PFSK-1 (cell line): ENCODE measurements at regions not wholly inside any gene's neighbourhood (a gene's known extent, or its start where the extent isn't known, plus 50 kb on each side); places are given as distances from the start of the nearest gene placed in this dataset.

Experiments used
- FOXP2 ChIP-seq: optimal IDR thresholded peaks from 2 replicates; pipeline ENCODE3; 2011; ENCODE audit warnings: borderline replicate concordance, control low read depth, inconsistent platforms; ENCODE audit not compliant: insufficient read depth; ENCODE audit errors: extremely low read length, extremely low read depth
- POLR2AphosphoS5 ChIP-seq: IDR thresholded peaks from 2 replicates; pipeline ENCODE4 v1.6.1; 2012; ENCODE audit warnings: low read depth, mild to moderate bottlenecking, control low read depth, low read length, moderate library complexity
- SIN3A ChIP-seq: IDR thresholded peaks from 2 replicates; pipeline ENCODE4 v1.6.1; 2012; ENCODE audit warnings: mild to moderate bottlenecking, low read length, moderate library complexity, borderline replicate concordance; ENCODE audit not compliant: insufficient read depth
- TAF1 ChIP-seq: IDR thresholded peaks from 2 replicates; pipeline ENCODE4 v1.6.1; 2012; ENCODE audit warnings: low read length, control low read depth, borderline replicate concordance; ENCODE audit not compliant: insufficient read depth
- TF ChIP-seq, protein P1 (sequence below), 2 experiments: IDR thresholded peaks; 2 replicates each; pipeline versions ENCODE4 v1.6.1 to v1.8.0; 2011 to 2012; ENCODE audit warnings: low read depth in 2 of 2, low read length in 2 of 2, control low read depth in 1 of 2, inconsistent platforms in 1 of 2, mild to moderate bottlenecking in 1 of 2, moderate library complexity in 1 of 2; ENCODE audit not compliant: insufficient read depth in 1 of 2

DNA sequence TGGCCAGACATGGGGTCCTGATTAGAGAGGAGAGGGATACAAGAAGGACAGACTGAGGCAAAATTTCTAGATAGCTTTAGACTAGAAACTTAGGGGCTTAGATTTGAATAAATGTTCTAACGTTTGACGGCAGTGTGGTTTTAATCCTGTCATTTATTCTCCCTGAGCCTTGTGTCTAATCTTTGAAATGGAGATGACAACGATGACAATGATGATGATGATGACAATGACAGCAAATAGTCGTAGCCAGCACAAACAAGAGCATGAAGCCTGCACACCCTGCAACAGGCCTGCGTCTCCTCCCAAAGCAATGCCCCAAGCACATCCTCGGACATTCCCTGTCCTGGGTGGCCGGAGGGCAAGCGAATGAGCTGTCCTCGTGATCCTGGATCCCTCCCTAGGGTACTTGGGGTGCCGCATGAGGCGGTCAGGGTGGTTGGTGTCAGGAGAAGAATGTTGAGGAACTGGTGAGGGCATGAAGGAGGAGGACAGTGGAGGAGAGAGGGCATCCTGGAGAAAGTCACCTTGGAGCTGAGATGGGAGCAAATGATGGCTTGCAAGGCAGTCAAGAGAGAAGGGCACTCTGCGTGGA lies 502.1 kb upstream of the B3GAT1 start:
- TF ChIP-seq TAF1 (no peak), POLR2AphosphoS5 (no peak), FOXP2 (no peak), SIN3A (no peak)
- TF ChIP-seq, protein P1, sequence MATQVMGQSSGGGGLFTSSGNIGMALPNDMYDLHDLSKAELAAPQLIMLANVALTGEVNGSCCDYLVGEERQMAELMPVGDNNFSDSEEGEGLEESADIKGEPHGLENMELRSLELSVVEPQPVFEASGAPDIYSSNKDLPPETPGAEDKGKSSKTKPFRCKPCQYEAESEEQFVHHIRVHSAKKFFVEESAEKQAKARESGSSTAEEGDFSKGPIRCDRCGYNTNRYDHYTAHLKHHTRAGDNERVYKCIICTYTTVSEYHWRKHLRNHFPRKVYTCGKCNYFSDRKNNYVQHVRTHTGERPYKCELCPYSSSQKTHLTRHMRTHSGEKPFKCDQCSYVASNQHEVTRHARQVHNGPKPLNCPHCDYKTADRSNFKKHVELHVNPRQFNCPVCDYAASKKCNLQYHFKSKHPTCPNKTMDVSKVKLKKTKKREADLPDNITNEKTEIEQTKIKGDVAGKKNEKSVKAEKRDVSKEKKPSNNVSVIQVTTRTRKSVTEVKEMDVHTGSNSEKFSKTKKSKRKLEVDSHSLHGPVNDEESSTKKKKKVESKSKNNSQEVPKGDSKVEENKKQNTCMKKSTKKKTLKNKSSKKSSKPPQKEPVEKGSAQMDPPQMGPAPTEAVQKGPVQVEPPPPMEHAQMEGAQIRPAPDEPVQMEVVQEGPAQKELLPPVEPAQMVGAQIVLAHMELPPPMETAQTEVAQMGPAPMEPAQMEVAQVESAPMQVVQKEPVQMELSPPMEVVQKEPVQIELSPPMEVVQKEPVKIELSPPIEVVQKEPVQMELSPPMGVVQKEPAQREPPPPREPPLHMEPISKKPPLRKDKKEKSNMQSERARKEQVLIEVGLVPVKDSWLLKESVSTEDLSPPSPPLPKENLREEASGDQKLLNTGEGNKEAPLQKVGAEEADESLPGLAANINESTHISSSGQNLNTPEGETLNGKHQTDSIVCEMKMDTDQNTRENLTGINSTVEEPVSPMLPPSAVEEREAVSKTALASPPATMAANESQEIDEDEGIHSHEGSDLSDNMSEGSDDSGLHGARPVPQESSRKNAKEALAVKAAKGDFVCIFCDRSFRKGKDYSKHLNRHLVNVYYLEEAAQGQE (IDR thresholded peaks at IDR 0.05; ENCODE audit: insufficient read depth in 1 of 2, low read depth in 2 of 2, low read length in 2 of 2): no peak

DNA sequence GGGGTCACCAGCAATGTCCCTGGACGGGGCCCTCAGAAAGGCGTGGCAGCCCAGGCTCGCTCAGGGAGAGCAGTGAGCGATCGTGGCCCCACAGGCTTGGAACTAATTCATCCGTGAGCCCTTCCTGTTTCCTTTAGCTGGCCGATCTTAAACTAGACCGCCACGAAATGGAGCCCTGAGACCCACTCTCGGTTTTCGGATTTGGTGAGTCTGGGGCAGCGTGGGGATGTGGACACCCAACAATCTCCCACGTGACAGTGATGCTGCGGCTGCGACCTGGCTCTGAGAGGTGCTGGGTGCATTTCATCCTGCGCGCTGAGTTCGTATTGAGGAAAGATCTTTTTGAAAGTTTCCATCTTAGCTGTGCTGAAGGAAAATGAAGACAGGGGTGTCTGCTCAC lies 501.3 kb upstream of the B3GAT1 start:
- TF ChIP-seq, protein P1 (IDR thresholded peaks at IDR 0.05; ENCODE audit: insufficient read depth in 1 of 2, low read depth in 2 of 2, low read length in 2 of 2): no peak
- TF ChIP-seq FOXP2 (no peak), SIN3A (no peak), POLR2AphosphoS5 (no peak), TAF1 (no peak)

DNA sequence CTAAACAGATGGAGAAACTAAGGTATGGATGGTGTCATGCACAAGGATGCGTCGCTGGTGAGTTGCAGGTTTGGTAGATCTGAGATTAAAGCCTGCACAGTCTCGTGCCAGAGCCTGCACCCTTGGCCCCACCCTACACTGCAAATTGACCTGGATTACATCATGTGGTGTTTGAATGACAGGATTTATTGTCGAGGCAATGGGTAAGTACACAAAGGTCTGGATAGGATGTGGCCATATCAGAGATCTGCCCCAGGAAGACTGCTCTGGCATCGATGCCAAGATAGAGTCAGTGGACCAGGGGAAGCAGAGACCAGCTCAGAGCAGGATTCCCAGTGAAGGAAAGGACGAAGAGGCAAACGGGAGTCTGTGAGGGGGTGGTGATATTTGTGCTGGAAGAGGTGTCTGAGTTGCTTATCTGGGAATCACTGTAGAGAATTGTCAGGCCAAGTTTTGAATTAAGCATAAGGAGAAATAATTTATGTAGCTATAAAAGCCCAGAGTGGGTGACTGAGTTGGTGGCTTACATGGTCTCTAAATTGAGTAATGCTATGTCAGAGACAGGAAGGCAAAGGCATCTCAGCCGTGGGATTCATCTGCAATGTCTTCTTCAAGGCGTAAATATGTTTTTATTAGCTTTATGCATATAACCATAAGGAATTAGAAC lies 499.6 kb upstream of the B3GAT1 start:
- TF ChIP-seq FOXP2: no peak
- no peak for TF ChIP-seq POLR2AphosphoS5
- TF ChIP-seq, protein P1 (IDR thresholded peaks at IDR 0.05; ENCODE audit: insufficient read depth in 1 of 2, low read depth in 2 of 2, low read length in 2 of 2): no peak
- TF ChIP-seq TAF1: no peak
- TF ChIP-seq SIN3A: no peak

DNA sequence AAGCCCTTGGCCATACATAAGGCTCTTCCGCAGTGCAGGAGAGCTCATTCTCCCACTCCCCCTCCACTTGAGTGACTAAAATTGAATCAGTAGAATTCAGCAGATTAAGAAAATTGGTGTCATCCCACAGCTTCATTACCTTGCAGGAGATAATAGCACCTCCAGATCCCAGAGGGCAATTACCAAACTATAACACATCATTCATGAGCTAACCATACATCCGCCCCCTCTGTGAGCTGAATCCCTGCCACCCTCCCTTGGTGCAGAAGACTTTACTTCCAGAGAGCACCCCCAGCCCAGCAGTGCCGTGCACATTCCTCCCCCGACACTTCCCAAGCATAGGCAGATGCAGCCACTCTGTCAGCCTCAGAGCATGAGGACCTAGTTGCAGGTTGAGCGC lies 496.5 kb upstream of the B3GAT1 start:
- no peak for TF ChIP-seq TAF1

DNA sequence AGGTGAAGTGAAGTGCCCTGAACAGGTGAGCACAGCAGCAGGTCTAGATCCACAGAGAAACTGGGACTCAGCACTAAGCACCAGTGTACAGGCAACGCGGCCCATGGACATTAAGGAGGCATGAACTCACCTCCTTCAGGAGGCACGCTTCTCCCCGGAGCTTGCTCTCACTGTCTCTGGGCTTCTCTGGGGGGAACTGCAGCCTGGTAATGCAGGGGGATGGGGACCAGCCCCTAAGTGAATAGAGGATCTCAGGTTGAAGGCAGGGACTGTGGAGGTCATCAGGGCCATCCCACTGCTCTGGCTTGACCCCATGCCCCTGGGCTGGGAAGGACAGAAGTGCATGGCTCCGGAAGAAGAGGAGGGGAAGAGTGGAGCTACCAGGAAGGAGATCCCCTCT lies 495.6 kb upstream of the B3GAT1 start:
- TF ChIP-seq SIN3A (no peak), FOXP2 (no peak), POLR2AphosphoS5 (no peak), TAF1 (no peak)
- TF ChIP-seq, protein P1 (IDR thresholded peaks at IDR 0.05; ENCODE audit: insufficient read depth in 1 of 2, low read depth in 2 of 2, low read length in 2 of 2): no peak
